ENCODE measurements at regions not wholly inside any gene's neighbourhood (a gene's known extent, or its start where the extent isn't known, plus 50 kb on each side); places are given as distances from the start of the nearest gene placed in this dataset.

DNA sequence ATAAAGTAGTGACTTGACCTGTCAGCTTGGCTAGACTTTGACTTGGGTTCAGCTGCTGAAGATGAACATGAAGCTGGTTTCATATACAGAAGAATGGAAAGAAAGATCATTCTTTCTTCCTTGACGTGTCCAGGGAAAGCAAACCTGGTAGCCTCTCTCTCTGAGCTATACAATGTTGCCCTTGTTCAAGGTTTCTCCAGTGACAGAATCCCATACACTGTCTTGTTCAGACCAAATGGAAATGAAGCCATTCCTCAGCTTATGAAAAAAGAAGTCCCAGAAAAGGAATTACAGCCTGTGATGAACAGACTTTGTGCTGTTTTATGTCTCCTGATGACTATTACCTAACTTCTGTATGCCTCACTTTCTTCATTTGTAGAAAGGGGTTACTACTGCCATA is 349.8 kb upstream of the KLF4 start:
- no peak overlapping the region for H4K5ac ChIP-seq (ENCODE audit: low read depth, low read length)
- no peak overlapping the region for H2BK15ac ChIP-seq (ENCODE audit: low read depth, low read length)
- H3K36me3 ChIP-seq (ENCODE audit: control insufficient read depth, insufficient read depth, low read length): no peaks in the 10 kb centered on the region
- in situ Hi-C loops (cut with MboI; ENCODE audit: low sequenced_read_pairs) (no loop called here), intact Hi-C loops (cut with micrococcal nuclease) (no loop called here), dilution Hi-C loops (cut with HindIII; ENCODE audit: low sequenced_read_pairs, unreplicated experiment) (no loop called here)
- no peak overlapping the region for H3K27ac ChIP-seq (ENCODE audit: insufficient read depth, low read length)
- ATAC-seq (ENCODE audit: low read depth) (no peak), DNase-seq (no peak)
- no CpG with 5 or more reads among the region's 1 CpG for WGBS, 2 experiments (ENCODE audit: extremely low coverage in 2 of 2, insufficient read length in 1 of 2)
- H3K4me2 ChIP-seq (ENCODE audit: low read depth, low read length): no peak overlapping the region
- H4K8ac ChIP-seq (ENCODE audit: low read depth in 2 of 2, low read length in 2 of 2): no peak overlapping the region
- no peaks in the 10 kb centered on the region for H3K4me1 ChIP-seq (ENCODE audit: control insufficient read depth, insufficient read depth, low read length)
- POLR2A ChIA-PET (ENCODE audit: unreplicated experiment): no interaction called here
- H3K9me3 ChIP-seq (ENCODE audit: control insufficient read depth, insufficient read depth, low read length): no peaks in the 10 kb centered on the region
- no peak overlapping the region for H3K14ac ChIP-seq (replicated peaks; ENCODE audit: low read depth, low read length)
- H2AFZ ChIP-seq (replicated peaks; ENCODE audit: low read length, poor library complexity): no peak overlapping the region
- no peak overlapping the region for H3K9ac ChIP-seq (ENCODE audit: low read depth, low read length)
- no peak overlapping the region for H3K4ac ChIP-seq (ENCODE audit: low read depth, low read length)
- H2BK20ac ChIP-seq (ENCODE audit: low read depth, low read length): no peak overlapping the region
- TF ChIP-seq FOS (IDR thresholded peaks at IDR 0.05; ENCODE audit: low read depth, low read length) (no peak), RAD21 (IDR thresholded peaks at IDR 0.05; ENCODE audit: low read length) (no peak), POLR2A (IDR thresholded peaks at IDR 0.05; ENCODE audit: low read depth, low read length) (no peak), MAFK (IDR thresholded peaks at IDR 0.05; ENCODE audit: low read depth, low read length) (no peak), CHD1 (IDR thresholded peaks at IDR 0.05; ENCODE audit: low read depth, low read length) (no peak), USF2 (IDR thresholded peaks at IDR 0.05; ENCODE audit: low read depth, low read length) (no peak), NFE2L2 (IDR thresholded peaks at IDR 0.05; ENCODE audit: low read depth, low read length) (no peak)
- CTCF ChIA-PET: interaction anchor here (0.6 kb wide), 1 partner anchor 417 kb away, joined by 3 read pairs; no protein-coding TSS in a partner anchor
- no peak overlapping the region for H3K23ac ChIP-seq (ENCODE audit: low read depth, low read length)
- H3K79me1 ChIP-seq (ENCODE audit: low read depth in 1 of 2, low read length in 2 of 2): no peaks in the 10 kb centered on the region
- H4K91ac ChIP-seq (ENCODE audit: insufficient read depth, low read depth, low read length): no peak overlapping the region
- H3K56ac ChIP-seq (ENCODE audit: extremely low read depth, insufficient read depth, low read length): no peak overlapping the region
- no peak overlapping the region for H2AK5ac ChIP-seq (ENCODE audit: low read depth, low read length)
- no peaks in the 10 kb centered on the region for H3K9me1 ChIP-seq (ENCODE audit: insufficient read depth, low read length)
- no peak overlapping the region for H2AK9ac ChIP-seq (replicated peaks; ENCODE audit: low read depth, low read length, poor library complexity)
- H2BK120ac ChIP-seq (ENCODE audit: low read depth, low read length): no peak overlapping the region
- H3K18ac ChIP-seq (ENCODE audit: low read depth, low read length): no peak overlapping the region
- H2BK5ac ChIP-seq (ENCODE audit: low read depth, low read length, poor library complexity, severe bottlenecking): no peak overlapping the region
- no peak overlapping the region for H3K4me3 ChIP-seq (ENCODE audit: insufficient read depth, low read depth, low read length)
- H4K20me1 ChIP-seq (ENCODE audit: insufficient read depth, low read length): no peaks in the 10 kb centered on the region
- BruUV-seq (replicated peaks): no TSS peak
- no peaks in the 10 kb centered on the region; the same call in 1 of the 2 replicates for H3K27me3 ChIP-seq (ENCODE audit: control insufficient read depth, insufficient read depth, low read length)
